GM21825 (cell line): ENCODE measurements at regions not wholly inside any gene's neighbourhood (a gene's known extent, or its start where the extent isn't known, plus 50 kb on each side); places are given as distances from the start of the nearest gene placed in this dataset.

ENCODE experiments used
- ATAC-seq: cut with Tn5 transposase; IDR thresholded peaks from one replicate; pipeline ENCODE4 v1.9.1; 2021; ENCODE audit warnings: mild to moderate bottlenecking, moderate library complexity; ENCODE audit not compliant: unreplicated experiment

DNA sequence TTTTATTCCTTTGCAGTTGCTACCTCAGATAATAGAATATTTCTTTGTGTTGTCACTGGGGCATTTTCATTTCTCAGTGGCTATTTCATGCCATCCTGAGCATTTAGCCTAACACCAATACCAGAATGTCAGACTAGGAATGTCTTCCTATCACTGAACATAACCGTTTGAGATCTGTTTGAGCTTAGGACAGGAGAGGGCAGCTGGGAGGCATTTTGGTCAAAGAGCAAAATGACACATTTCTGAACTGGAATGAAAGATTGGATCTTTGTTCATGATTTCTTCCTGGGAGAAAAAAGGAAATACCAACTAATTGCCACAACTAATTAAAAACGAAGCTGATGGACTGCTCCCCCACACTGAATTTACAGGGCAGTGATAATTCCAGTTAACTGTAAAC lies 921.3 kb upstream of the NR2F2 start:
- ATAC-seq: no peak

DNA sequence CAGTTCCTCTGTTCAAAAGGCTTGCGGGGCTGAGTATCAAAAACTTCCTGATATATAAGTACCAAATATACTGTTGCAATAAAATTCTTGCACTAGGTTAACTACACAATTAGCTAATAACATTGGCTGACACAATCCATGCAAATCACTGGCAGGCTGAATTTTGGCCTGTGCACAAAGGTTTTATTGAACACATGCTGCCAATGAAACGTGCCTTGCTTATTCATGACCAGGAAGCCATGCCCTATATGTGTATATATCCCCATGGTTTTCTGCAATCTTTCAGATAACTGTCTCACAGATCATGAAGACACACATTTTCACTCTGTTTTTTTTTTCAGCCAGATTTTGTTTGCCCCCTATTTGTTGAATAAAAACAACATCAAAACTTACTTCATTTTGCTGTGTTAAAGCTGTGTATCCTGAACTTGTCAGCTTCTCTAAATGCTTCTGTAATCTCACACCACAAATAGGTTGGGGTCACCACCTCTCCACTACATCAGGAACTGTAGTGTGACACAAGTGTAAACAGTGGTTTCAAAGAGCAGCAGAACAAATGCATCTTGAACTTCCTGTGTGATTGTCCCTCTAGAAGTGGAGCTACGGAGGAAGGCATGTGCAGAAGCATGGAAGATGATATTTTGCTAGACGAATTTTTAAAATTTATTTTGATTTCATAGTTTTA lies 920.7 kb upstream of the NR2F2 start:
- ATAC-seq: no peak

DNA sequence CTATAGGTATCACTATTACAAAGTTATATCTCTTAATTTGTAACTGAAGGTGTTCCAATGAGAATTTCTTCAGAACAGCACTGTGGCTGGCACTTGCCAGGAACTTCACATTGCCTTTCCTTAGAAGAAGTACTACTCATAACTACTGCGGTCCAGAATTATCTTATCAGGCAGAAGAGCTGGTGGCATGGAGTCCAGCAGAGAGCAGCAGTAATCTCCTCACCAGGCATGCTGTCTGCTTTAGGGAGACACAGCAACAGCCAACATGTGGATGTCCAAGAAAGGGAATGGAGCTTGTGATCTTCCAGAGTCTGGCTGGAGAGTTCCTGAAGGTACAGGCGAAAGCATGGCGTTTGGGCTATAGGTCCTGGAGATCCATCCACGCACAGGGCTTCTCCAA lies 919.7 kb upstream of the NR2F2 start:
- ATAC-seq: no peak

DNA sequence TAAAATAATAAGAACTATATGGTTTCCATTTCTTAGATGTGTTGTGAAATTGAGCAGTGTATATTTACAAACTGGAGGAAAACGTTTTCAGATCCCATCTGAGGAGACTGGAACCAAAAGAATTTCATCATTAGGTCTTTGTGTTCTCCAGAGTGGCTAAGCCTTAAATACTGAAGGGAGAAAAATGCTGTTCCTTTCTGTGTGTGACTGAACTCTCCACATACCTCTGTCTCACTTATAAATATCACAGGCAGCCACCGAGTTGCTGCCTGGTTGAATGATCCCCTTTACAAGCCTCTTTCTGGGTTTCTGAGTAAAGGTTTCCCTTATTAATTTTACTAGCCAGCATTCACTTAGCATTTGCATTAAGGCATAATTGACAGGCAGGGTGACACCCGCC lies 913.9 kb upstream of the NR2F2 start:
- no peak for ATAC-seq

DNA sequence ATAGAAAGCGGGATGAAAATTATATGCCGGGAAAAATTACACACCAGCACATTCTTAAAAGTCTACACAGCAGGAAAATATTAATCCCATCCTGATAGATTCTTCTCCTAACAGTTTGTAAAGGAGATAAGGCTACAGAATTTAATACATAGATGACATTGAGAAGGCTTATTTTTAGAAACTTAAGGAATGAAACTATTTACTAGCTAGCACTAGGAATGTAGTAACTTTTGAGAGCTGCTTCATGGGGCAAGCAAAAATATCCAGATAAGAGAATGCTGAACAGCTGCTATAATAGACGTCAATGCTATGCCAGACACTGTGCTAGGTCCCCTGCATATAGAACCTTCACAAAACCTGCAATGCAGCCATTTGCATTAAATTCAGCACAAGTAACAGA lies 912.7 kb upstream of the NR2F2 start:
- no peak for ATAC-seq

DNA sequence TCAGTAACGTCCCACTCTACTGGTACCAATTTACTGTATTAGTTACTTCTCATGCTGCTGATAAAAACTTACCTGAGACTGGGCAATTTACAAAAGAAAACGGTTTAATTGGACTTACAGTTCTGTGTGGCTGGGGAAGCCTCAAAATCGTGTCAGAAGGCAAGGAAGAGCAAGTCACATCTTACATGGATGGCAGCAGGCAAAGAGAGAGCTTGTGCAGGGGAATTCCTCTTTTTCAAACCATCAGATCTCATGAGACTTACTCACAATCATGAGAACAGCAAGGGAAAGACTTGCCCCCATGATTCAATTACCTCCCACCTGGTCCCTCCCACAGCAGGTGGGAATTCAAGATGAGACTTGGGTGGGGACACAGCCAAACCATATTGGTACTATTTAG lies 908.2 kb upstream of the NR2F2 start:
- no peak for ATAC-seq

DNA sequence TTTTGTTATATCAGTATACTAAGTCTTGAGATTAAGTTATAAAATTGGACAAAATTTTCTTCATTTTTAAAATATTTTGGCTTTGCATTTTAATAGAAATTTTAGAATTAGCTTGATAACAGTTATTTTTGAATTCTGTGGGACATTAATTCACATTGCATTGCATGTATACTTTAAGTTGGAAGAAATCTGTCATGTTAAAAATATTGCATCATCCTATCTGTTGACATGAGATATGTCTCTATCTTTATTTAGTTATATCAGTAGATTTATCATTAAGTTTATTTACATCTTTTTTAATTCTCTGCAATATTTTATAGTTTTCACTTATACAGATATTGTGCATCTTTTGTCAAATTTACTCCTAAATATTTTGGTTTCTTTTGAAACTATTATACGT lies 904.6 kb upstream of the NR2F2 start:
- ATAC-seq: no peak

DNA sequence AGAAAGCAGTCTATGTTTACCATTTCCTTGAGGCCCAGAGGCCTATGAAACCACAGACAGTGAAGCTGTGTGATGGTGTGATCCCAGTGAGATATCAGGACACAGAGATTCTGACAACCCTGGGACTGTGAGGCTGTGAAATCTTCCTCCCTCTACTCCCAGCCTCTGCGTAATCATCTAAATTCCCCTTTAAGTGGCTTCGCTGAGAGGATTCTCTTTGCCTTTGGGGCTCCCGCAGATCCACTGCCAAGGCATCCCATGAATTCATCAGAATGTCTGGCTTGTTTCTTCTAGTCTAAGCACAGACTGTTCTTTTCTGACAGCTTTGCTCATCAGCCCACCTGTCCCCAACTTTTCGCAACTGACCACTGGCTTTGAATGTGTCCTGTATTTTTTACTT lies 901.2 kb upstream of the NR2F2 start:
- no peak for ATAC-seq

DNA sequence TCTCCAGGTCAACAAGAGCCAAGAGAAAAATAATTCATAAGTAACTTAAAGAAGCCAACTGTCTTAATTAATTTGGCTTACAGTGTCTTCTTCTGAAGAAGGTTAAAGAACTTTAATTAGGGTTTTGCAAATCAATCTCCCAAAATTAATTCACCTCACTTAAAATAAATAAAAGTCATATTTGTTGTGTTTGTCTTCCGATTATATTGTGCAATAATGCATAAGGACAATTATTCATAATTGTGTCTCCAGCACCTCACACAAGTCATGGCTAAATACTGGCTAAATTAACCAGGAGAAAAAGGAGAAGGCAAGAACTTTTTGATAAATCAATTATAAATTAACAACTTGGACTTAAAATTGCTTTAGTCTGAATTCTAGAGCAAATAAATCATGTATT lies 899.0 kb upstream of the NR2F2 start:
- ATAC-seq: no peak

DNA sequence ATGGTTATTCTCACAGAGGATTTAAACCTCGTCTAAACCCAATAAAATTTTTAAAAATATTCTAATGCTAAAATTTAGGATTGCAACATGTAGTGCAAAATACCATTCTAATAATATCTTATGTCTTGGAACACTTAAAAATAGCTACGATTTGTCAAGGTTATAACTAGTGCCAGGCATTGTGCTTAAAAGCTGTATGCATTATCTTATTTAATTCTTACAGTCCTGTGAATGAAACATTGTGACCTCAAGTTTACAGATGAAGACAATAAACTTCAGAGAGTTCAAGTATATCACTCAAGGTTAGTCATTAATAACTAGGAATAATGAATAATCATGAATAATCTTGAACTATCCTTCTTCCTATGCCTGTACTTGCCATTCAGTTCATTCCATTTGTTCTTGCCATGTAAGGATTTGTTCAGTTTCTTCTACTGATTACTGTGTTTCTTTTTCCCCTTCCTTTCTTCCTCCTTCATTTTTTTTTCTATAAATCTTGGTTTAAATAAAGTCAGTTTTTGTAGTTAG lies 897.6 kb upstream of the NR2F2 start:
- no peak for ATAC-seq

DNA sequence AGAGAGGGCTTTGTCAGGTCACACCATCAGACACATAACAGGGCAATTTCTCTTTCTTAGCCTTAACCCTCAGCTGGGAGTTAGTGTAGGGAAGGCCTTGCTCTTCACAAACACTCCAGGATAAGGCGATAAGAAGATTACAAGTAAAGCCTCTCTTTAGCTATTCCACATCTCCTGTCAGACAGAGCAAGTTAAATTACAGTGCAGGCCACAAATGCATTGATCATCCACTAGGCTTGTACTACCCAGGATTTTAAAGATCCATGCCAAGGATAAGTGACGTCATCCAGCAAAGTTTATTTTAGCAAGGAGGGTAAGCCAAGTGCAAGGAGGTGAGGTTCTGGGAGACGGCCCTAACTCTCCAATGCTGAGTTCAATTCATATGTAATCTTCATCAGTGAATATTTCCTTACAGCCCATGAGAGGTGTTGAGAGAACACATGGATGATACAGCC lies 890.6 kb upstream of the NR2F2 start:
- no peak for ATAC-seq

DNA sequence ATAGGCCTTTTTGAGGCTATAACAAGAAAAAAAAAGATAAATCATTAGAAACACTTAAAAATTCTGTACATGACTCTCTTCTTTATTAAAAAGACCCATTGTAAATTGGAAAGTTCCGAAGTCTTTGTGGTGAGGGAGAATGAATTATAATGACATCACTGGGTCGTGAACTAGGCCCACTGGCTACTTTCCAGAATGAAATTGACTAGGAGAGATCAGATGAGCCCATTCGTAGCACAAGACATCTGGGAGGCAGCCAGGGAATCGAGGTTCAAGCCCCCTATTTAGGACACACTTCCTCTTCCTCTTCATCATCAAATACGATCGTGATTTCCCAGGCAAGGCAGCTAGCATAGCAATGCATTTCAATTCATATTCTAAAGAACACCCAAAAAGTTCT lies 889.8 kb upstream of the NR2F2 start:
- no peak for ATAC-seq

DNA sequence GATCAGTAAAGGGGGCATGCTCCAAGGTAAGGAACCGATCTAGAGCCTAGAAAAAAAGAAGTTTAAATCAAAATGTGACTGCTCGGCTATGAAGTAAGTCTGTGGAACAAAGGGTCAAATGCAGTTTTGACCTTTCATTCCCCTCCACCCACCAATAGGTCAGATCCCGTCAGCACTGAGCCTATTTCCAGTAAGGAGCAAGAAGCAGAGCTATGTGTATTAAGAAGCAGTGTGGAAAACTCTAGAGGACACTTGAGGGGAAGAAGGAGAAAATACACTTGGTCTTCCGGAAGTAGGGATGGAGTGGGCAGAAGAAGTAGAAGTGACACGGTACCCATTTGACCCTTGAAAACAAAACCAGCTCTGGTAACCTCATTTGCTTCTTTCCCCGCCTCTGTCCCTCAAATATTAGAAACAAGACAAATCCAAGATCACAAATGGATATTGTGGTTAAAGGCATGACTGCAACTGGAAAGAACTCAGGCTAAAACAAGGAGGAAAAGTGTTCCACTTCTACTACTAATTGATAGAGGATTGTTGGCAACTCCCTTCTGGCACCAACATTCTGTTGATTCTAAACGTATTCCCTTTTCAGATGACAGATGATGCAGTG lies 888.3 kb upstream of the NR2F2 start:
- no peak for ATAC-seq

DNA sequence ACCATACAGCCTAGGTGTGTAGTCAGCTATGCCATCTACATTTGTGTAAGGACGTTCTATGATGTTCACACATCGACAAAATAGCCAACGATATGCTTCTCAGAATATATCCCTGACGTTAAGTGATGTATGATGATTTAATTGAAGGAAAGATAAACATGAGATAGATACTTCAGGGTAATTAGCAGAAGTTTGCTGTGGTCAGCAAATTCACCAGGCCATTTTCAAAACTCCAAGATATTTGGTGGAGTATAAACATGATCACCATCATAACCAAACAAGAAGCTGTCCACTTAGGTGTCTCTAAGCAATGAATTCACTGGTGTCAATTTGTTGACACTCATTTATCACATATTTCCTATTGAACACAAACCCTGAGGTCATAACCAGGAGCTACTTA lies 885.6 kb upstream of the NR2F2 start:
- ATAC-seq: no peak

DNA sequence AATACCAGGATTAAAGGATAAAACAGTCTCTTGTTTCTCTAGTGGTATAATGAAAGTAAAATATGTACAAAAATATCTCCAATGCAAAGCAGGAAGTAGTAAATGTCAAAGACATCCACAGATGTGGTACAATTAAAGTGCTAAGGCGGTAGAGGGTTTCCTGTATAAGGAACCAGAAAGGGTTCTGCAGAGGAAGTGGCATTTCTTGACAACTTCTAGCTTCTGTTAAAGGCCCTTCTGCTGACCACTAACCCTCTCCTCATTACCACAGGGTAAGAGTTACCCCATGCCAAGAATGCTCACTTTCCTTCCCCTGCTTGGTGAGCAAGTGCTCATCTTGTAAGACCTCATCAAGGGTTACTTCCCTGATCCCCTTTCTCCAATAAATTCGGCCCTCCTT lies 883.6 kb upstream of the NR2F2 start:
- ATAC-seq: no peak

DNA sequence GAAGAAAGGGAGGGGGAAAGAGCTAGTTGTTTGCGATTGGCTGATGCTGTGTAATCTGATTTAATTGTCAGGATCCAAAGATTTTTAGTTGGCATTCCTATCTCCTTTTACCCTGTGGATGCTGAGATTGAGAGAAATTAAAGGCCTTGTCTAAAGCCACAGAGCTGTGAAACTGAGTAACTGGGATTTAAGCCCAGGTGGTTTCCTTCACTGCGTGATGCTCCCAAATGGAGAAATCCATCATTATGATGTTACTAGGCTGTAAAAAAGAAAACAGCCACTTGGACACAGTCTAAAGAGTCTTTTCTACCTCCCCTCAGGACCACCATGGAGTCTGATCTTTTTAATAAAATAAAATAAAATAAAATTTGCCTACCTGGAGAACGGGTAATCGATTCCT lies 883.0 kb upstream of the NR2F2 start:
- no peak for ATAC-seq

DNA sequence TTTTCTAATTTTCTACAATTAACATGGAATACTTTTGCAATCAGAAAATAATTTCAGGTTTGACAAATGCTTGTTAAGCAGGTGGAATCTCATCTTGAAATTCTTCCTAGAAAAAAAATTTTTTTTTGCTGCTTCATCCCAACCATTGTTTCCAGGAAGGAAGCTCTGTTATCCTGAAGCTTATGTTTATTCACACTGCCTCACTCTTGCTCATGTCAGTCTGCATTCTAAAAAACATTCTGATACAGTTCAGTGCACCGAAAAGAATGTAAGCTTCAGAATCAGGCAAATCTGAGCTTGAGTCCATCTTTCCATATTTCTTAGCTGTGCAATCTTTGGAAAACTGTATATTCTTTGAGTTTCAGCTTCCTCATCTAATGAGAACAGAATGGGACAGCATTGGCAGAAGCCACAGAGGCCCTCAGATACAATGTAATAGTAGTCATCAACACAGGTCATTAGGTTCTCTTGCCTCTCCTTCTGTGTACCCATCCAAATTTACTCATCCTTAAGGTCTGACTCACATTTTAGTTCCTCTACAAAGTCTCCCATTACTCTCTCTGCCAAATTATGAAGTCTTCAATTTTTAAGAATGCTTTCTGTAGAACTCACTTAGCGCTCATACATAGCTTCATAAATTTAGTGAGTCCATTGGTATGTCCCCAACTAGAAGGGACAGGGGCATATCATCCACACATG lies 881.8 kb upstream of the NR2F2 start:
- no peak for ATAC-seq

DNA sequence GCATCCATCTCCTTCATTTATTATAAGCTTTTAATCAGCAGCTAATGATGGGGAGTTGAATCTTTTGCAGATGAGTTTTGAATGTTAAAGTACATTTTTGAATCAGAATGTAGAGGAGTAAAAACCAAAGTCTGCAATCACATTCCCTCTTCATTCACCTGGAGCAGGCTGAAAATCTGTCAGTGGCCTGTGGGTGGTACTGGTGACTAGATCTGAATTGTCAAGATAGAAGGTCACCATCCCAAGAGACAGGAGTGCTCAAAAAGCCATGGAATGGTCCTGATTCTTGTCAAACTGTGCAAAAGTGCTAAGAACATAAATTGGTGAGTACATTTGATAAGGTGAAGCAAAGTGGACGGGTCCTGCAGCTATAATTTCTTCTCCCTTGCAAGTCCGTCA lies 881.3 kb upstream of the NR2F2 start:
- ATAC-seq: no peak

DNA sequence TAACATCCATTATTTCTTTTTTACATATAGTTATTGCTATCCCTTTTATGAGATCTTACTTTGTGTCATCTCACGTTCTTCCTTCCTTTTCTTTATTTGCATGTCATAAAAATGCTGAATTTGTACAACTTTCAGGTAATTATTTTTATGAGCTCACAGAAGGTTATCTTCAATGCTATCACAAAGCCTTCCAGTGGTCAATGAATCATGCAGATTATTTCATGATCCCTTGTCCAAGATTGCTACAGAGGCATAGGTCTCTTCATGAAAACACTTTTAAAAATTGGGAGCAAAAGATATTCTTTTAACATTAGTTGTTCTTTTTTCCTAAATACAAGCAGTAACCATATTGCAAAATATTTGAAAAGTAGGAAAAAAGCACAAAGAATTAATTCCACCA lies 880.1 kb upstream of the NR2F2 start:
- ATAC-seq: no peak

DNA sequence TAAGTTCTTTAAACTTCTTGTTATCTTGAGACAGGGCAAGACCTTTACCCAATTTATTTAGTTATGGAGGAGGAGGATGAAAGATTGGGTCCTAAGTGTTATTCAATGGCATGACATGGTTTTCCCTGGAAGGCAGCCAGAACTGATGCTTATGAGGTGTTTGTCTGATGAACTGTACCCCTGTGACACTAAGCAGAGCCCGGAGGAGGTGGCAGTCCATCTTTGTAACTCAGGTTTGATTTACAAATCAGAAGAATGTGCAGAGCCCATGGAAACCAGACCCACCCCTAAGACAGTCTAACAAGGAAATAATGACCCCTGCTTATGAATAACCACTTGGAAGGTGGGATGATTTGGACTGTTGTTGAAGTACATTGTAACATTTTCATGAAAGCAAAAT lies 878.6 kb upstream of the NR2F2 start:
- ATAC-seq: no peak

DNA sequence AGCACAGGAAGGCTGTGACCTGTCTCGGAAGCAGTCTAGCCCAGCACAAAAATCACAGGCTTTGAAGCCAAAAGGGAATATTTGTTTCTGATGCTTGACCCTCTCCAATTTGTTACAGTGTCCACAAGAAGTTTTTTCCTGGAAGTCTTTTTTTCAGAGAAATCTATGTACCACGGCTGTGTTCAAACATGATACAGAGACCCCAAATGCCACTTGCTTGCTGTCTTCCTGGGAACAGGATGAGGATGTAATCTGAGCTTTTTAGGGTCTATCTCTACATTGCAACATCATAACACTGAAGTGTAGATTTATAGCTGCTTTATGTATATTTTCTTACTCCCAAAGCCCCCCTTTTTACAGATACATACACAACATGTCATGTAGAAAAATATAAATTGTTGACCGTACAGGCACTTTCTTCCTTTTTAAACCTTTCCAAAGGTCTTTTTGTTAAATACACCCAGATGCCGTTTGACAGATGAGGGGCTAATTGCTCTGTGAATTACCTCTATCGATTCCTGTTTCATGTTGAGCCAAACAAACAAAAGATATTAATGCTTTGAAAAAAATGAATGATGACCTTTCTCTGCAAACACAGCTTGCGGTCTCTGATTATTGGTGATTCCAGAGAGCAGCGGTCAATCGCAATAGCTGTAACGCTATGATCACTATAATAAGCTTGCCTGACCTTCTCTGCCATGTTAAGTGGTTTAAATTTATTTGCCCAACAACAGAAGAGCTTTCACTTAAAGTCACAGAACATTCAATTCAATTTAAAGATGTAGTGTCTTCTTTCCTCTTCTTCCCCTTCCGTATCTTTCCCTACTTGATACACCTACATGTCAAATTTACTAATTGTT lies 875.9 kb upstream of the NR2F2 start:
- ATAC-seq: no peak
